Gastrocnemius medialis (tissue), 4 donors: ENCODE measurements at regions not wholly inside any gene's neighbourhood (a gene's known extent, or its start where the extent isn't known, plus 50 kb on each side); places are given as distances from the start of the nearest gene placed in this dataset.

Source experiments
- CTCF ChIP-seq, 5 experiments: fragments of 450-650 bp in 3 of 5; fragments of 200-600 bp in 2 of 5; sonication (generic) in 2 of 5; IDR thresholded peaks in 4 of 5; conservative IDR thresholded peaks in 1 of 5; 1 replicate in 4 of 5; 2 replicates in 1 of 5; pipeline ENCODE4 v1.5.1; 2016 to 2019; ENCODE audit warnings: antibody characterized with exemption in 5 of 5, mild to moderate bottlenecking in 3 of 5, moderate library complexity in 3 of 5
- POLR2A ChIP-seq, 2 donors: fragments of 450-650 bp; IDR thresholded peaks; one replicate each; pipeline ENCODE4 v1.6.1; 2017; ENCODE audit warnings: antibody characterized with exemption in 2 of 2, mild to moderate bottlenecking in 2 of 2, moderate library complexity in 2 of 2

GRCh38 chr13:39955560-39955959 is 300.1 kb downstream of the COG6 start:
- TF ChIP-seq CTCF (IDR thresholded peaks at IDR 0.05 in 4 of 5, conservative IDR thresholded peaks at IDR 0.05 in 1 of 5) (no peak), POLR2A (IDR thresholded peaks at IDR 0.05) (no peak)
